GM13976 (cell line): ENCODE measurements at regions not wholly inside any gene's neighbourhood (a gene's known extent, or its start where the extent isn't known, plus 50 kb on each side); places are given as distances from the start of the nearest gene placed in this dataset.

Source experiments
- DNase-seq: peaks from one replicate; pipeline ENCODE4 v3.0.0; 2012; ENCODE audit warnings: low spot score
- in situ Hi-C: fragments of 300-500 bp; cut with MboI; formaldehyde crosslinking; loops from one replicate; pipeline ENCODE4 v1.12.0; 2022; ENCODE audit warnings: low sequenced_read_pairs, mixed read lengths, inconsistent platforms; ENCODE audit not compliant: unreplicated experiment
- TF ChIP-seq, protein P1 (sequence below): IDR thresholded peaks from 2 replicates; pipeline ENCODE4 v1.5.1; 2012; ENCODE audit warnings: borderline replicate concordance, mild to moderate bottlenecking; ENCODE audit not compliant: insufficient read depth; ENCODE audit errors: extremely low read depth, missing control alignments, control extremely low read depth

DNA sequence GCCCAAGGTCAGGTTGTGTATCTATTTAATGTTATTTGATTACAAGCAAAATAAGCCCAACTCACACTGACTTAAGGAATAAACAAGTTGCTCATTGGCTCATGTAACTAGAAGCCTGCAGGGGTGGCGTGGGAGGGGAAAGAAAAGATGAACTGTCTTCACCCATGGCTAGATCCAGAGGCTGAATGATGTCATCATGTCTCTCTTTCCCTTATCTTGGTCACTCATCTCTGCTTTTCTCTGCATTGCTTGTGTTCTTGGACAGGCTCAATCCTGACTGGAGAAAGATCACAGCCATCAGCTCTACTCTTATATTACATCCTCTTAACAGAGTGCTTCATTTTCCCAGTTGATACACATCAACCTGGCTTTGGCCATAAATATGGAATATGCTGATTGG is 290.0 kb upstream of the DIAPH2 start:
- no peak for DNase-seq
- TF ChIP-seq, protein P1, sequence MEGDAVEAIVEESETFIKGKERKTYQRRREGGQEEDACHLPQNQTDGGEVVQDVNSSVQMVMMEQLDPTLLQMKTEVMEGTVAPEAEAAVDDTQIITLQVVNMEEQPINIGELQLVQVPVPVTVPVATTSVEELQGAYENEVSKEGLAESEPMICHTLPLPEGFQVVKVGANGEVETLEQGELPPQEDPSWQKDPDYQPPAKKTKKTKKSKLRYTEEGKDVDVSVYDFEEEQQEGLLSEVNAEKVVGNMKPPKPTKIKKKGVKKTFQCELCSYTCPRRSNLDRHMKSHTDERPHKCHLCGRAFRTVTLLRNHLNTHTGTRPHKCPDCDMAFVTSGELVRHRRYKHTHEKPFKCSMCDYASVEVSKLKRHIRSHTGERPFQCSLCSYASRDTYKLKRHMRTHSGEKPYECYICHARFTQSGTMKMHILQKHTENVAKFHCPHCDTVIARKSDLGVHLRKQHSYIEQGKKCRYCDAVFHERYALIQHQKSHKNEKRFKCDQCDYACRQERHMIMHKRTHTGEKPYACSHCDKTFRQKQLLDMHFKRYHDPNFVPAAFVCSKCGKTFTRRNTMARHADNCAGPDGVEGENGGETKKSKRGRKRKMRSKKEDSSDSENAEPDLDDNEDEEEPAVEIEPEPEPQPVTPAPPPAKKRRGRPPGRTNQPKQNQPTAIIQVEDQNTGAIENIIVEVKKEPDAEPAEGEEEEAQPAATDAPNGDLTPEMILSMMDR, result no peak
- in situ Hi-C loops, result no loop called here

DNA sequence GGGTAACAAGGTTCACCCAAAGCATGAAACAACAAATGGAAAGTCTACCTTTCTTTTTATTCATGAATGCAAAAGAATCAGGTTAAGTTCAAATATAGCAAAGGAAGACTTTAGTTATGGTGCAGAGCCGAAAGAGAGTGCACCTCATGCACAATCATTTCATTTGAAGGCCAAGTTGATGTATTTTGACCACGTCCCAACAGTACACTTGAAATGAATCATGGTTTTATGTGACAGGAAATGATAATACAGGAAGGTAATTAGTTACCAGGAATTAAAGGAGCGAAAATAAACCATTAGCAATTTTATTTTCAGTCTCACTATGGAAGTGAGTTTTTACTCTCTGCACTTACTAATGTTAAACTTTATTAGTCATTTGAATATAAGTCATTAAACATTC is 281.2 kb upstream of the DIAPH2 start:
- TF ChIP-seq, protein P1, result no peak
- in situ Hi-C loops, result no loop called here
- DNase-seq, result no peak

DNA sequence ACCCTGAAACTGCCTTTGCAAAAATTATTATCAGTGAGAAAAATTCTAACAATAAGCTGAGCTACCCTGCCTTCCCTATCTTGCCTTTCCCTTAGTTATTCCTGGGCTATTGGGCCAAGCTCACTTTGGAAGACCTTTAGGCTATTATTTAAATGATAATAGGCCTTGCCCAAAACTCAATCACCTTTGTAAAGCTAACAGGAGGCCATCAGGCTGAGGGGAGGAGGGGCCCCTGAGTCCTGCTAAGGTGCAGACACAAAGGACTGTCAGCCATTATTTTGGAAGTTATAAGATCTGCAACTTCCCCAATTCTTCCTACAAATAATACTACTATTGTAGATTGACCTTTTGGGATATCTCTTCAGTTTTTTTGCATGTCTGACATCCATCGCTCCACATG is 278.8 kb upstream of the DIAPH2 start:
- in situ Hi-C loops, result no loop called here
- TF ChIP-seq, protein P1, result no peak
- DNase-seq, result no peak

DNA sequence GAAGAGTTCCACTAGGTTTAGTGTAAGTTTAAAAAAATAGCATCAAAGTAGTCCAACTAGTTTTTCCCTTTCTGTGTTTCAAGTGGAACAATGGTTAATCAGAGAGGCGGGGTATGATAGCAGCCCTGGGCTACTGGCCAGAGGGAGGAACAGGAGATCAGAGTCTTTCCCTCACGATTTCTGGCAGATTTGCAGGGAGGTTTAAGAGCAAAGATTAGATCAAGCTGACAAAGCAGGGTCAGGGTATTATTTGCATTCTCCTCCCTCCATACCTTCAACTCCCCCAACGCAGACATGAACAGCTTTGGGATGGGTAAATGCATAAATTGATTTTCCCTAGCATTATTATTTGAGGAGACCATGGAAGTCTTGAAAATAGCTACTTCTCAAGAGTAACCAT is 277.6 kb upstream of the DIAPH2 start:
- no peak for DNase-seq
- in situ Hi-C loops, result no loop called here
- TF ChIP-seq, protein P1, result no peak

DNA sequence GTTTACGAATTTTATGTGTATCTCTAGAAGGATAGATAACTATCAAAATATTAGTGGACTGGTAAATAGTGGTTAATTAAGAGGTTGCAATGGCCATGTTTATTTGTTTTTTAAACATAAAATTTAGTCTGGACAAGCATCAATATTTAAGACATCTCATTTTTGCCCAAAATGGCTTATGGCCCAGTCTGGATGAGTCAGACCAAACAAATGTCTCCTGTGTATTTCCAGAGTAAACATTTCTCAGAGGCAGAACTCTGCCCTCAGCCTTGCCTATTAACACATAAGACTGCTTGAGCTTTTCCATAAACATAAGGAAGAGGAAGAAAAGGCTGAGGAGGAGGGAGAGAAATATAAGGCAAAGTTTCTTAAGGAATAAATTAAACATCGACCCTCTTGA is 277.1 kb upstream of the DIAPH2 start:
- no peak for DNase-seq
- TF ChIP-seq, protein P1, result no peak
- in situ Hi-C loops, result no loop called here

DNA sequence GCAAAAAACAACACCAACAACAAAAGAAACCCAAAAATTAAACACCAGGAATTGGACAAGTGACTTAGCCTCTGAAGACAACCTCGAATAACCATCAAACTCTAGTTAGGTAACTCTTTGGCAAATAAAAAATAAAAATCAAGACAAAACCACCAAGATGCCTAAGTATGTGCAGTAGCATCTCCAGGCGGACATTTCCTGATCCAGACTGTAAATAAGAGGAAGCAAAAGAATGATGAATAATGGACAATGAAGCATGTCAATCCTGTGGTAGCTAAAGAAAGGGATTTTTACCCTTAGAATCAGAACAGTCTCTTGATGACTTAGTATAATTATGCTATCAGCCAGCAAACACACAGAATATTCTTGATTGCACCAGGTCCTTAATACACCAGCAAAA is 276.7 kb upstream of the DIAPH2 start:
- TF ChIP-seq, protein P1, result no peak
- in situ Hi-C loops, result no loop called here
- no peak for DNase-seq

DNA sequence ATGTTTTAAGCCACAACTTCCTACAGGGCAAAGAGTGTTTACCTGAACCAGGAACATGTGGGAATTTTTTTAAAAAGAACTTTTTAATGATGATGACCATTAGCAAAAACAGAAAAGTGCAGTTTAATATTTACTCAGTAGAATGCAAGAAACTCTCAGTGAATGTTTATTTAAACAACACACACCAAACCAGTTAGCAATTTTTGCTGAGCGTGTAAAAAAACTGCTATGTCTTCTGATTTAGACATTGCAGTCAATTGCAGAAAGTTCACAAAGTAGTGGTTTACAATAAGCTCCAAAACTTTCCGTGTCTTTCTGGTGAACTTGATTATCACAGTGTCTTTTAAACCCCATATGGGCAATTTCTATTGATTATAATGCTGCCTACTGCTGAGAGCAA is 273.7 kb upstream of the DIAPH2 start:
- no peak for DNase-seq
- TF ChIP-seq, protein P1, result no peak
- in situ Hi-C loops, result no loop called here
